GM18868 (cell line): ENCODE measurements at regions not wholly inside any gene's neighbourhood (a gene's known extent, or its start where the extent isn't known, plus 50 kb on each side); places are given as distances from the start of the nearest gene placed in this dataset.
"Not testable (repeated sequence)": the region's sequence is repeated elsewhere in the genome, so short reads cannot be mapped to it uniquely, and the experiment has no call there.

Experiments used
- ATAC-seq: cut with Tn5 transposase; IDR thresholded peaks from one replicate; pipeline ENCODE4 v1.9.1; 2021; ENCODE audit warnings: mild to moderate bottlenecking, moderate library complexity; ENCODE audit not compliant: unreplicated experiment

GRCh38 chr5:29037716-29038115 lies 1999.3 kb upstream of the CDH9 start:
- ATAC-seq: no peak

- ATAC-seq: no peak
Measured at GRCh38 chr5:29024052-29024451, 1985.7 kb upstream of the CDH9 start.

GRCh38 chr5:29023541-29023940 lies 1985.2 kb upstream of the CDH9 start:
- no peak for ATAC-seq

- ATAC-seq: no peak
Measured at GRCh38 chr5:29017501-29017900, 1979.1 kb upstream of the CDH9 start.

DNA sequence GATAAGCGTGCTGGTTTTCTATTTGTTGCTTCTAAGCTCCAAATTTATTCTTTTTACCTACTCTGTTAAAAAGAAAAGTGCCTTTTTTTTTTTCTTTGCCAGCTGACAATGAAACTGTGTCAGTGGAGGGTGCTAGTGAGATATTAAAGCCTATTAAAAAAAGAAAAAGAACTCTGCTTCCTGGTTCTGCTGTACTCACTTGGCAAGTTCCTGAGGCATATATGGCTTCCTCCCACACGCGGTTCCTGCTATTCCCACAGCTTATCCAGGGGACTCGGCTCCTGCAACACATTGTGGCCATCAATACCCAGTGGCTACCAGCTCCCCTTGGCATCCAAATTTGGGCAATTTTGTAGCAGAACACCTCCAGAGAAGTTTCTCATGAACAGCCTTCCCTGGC lies 1977.7 kb upstream of the CDH9 start:
- ATAC-seq: no peak

- ATAC-seq: no peak
Measured at GRCh38 chr5:29015523-29015922, 1977.1 kb upstream of the CDH9 start.

DNA sequence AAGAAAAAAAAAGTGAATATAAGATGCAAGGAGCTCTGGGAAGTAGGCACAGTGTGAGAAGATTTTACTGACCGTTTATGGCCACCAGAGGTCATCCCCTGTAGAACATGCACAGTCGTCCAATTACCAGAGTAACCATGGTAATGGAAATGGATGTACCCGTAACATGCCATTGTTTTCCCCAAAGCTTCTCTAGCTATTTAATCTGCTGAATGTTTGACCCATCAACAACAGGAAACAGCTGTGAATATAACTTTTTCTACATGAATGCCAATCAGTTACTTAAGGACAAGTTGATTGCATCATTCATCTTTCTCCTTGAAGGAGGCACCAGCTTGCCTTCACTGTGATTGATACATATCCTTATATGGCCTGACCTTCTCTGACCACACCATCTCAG lies 1967.0 kb upstream of the CDH9 start:
- no peak for ATAC-seq

GRCh38 chr5:29002481-29002880 lies 1964.1 kb upstream of the CDH9 start:
- no peak for ATAC-seq

DNA sequence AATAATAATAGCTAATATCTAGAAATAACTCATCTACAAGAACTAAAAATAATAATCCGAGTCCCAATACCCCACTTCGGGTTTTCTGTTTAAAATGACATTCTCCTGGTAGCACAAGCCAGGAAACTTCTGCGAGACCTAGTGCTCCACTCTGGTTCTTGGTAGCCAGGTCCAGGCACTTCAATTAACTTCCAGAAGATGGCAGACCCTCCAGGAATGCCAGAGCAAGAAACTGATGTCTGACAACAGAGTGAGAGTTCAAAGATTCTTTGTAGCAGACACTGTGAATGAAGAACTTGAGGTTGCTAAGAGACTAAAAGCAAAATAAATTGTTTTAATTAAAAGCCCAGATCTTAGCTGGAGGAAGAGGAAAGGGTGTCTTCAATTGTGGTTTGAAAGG lies 1963.3 kb upstream of the CDH9 start:
- ATAC-seq: no peak

- no peak for ATAC-seq
Measured at GRCh38 chr5:28984639-28985038, 1946.3 kb upstream of the CDH9 start.

GRCh38 chr5:28975508-28975907 lies 1937.1 kb upstream of the CDH9 start:
- ATAC-seq: no peak

- ATAC-seq: no peak
Measured at GRCh38 chr5:28967848-28968247, 1929.5 kb upstream of the CDH9 start.

DNA sequence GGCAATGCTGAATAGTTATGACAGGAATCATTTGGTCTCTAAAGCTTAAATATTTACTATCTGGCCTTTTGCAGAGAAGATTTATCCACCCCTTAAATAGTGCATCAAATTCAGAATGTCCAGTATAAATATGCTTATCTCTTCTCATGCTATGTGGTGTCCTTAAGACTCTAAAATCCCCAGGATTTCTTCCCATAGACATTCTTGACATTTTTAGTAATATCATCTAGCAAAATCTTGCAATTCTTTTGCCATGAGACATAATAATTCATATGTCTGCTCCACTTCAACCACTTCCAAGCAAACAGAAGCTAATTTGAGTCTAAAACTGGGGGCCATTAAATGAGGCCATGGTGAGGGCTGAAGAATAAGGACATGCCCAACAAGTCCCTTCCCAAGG lies 1923.4 kb upstream of the CDH9 start:
- ATAC-seq: no peak

DNA sequence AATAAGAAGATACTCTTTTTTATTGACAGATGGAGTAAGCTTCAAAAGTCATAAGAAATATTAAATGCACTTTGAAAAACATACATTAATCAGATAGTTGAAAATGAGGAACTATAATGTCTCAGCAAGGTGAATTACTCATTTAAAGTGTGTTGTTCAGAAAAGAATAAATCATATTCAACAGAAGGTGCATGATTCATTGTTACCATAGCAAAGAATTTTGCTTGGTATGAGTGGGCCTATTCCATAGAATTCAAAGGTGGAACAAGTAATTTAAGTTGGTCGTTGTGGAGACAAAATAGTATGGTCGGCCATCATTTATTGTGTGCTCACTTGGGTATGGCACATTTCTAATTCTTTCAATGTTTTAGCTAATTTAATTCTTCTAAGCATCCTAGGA lies 1920.2 kb upstream of the CDH9 start:
- no peak for ATAC-seq

DNA sequence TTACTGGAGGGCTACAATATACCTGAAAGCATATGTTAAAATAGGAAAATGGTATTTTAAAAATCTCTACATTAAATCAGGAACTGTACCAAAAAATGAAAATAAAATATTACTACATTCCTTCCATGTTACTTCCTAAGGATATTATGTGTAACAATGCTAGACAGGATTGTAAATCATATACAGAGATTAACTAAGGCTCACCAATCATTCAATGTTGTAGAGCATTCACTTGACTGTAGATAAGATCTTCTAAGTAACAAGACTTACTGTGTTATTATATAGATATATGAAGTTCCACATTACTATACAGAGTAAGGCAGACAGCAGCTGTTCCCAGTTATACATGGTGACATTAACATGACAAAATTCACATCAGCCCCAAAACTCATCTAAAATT lies 1919.1 kb upstream of the CDH9 start:
- no peak for ATAC-seq

DNA sequence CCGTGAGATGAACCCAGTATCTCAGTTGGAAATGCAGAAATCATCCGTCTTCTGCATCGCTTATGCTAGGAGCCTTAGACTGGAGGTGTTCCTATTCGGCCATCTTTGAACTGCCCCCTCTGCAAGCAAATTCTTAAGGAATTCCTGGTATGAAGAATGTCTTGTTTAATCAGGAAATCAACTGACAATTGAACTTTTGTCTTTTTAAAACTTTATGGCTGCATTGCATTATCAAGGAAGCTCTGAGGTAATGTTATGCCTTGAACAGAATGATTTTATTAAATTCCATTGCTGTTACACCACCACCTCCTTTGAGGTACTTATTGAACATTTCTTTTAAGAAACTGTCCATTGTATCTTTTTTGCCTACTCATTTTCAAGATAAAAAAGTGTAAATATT lies 1915.7 kb upstream of the CDH9 start:
- ATAC-seq: no peak

DNA sequence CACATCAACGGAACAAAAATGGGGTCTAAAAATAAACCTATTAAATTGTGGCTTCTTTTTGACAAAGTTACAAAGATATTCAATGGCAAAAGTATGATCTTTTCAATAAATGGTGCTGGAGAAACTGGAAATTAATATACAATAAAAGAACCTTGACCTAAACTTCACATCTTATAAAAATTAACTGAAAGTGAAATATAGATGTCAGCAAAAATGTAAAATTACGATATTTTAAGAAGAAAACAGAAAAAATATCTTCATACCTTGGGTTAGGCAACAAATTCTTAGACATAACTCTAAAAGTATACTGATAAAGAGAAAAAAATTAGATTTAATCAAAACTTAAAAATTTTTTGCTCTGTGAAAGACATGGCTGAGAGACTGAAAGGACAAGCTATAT lies 1909.5 kb upstream of the CDH9 start:
- ATAC-seq: no peak

DNA sequence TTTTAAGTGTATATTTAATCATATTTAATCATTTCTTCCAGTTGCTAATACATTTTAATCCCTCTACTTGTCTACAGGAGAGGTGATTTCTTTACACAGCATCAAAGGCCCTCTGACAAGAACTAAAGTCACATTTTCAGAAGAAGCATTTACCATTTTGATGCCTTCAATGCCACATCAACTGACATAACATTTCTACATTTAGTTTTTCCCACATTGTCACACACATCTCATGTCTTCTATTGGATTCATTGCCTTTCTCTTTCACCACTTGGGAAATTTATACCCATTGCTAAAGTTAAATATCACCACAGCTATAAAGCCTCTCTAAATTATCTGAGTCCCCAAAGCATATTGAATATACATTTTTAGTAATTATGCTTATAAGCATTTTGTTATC lies 1907.5 kb upstream of the CDH9 start:
- ATAC-seq: no peak

- not testable (repeated sequence) for ATAC-seq
Measured at GRCh38 chr5:28929366-28929765, 1891.0 kb upstream of the CDH9 start.

DNA sequence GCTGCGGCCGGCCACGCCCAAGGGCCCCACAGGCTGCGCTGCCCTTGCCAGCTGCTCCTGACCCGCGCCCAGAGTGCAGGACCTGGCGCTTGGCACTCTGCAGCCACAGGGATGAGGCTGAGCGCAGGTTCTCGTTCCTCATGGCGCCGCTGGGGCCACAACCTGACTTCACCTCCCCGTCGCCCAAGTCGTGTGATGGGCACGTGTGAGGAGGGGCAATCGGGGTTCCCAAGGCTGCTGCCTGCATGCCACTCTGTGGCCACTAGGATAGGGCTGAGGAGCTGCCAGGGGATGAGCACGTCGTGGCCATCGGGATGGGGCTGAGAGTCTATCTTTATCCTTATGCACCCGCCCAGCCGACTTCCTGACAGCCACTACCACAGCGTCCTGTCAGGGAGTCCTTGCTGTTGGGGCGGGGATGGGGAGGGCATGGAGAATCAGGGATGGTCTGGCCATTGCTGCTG lies 1890.0 kb upstream of the CDH9 start:
- not testable (repeated sequence) for ATAC-seq

GRCh38 chr5:28927559-28928326 lies 1889.4 kb upstream of the CDH9 start:
- no peak for ATAC-seq

- no peak for ATAC-seq
Measured at GRCh38 chr5:28926422-28926821, 1888.0 kb upstream of the CDH9 start.

DNA sequence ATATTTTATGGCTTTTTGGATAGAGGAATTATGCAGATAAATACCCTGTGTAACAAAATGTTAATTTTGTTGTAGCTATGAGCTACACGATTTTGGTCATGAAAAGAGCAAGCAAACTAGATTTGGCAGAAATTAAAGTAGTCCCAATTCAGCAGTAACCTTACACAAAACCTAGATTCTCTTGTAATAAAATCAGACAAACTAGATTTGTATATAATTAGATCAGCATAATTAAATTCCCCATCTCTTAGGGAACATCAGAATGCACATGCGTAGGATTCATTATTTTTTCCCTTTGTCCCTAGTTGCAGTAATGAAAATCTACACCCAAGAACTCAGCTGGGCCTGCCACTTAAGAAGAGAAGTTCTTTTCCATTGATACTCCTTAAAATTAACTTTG lies 1879.2 kb upstream of the CDH9 start:
- ATAC-seq: no peak
